ENCODE measurements at regions not wholly inside any gene's neighbourhood (a gene's known extent, or its start where the extent isn't known, plus 50 kb on each side); places are given as distances from the start of the nearest gene placed in this dataset.

DNA sequence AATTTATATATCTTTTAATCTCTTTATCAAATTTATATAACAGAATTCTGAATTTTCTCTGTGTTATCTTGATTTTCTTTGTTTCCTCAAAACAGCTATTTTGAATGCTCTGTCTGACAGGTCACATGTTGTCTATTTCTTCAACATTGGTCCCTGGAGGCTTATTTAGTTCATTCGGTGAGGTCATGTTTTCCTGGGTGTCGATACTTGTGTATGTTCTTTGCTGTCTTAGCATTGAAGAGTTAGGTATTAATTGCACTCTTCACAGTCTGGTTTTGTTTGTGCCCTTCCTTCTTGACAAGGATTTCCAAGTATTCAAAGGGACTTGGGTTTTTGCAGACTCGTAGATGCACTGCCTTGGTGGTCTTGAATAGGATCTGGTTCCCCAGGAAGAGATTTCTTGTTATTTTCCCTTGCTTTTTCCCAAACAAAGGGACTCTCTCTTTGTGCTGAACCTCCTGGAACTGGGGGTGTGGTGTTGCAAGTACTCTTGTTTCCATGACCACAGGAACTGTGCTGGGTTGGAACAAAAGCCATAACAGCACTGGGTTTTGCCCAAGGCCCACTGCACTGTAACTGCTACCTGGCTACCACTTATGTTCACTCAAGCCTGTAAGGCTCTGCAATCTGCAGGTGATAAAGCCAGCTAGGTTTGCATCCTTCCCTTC lies 1483.0 kb downstream of the CDH8 start:
- Histone ChIP-seq H3K36me3 (no peaks in the 10 kb centered on the region), H3K27ac (no peak overlapping the region), H3K4me3 (no peak overlapping the region), H3K27me3 (no peaks in the 10 kb centered on the region), H3K4me1 (no peaks in the 10 kb centered on the region), H3K9me3 (no peaks in the 10 kb centered on the region)
- DNase-seq (ENCODE audit: low spot score in 2 of 2): no peak
- TF ChIP-seq, protein P1, sequence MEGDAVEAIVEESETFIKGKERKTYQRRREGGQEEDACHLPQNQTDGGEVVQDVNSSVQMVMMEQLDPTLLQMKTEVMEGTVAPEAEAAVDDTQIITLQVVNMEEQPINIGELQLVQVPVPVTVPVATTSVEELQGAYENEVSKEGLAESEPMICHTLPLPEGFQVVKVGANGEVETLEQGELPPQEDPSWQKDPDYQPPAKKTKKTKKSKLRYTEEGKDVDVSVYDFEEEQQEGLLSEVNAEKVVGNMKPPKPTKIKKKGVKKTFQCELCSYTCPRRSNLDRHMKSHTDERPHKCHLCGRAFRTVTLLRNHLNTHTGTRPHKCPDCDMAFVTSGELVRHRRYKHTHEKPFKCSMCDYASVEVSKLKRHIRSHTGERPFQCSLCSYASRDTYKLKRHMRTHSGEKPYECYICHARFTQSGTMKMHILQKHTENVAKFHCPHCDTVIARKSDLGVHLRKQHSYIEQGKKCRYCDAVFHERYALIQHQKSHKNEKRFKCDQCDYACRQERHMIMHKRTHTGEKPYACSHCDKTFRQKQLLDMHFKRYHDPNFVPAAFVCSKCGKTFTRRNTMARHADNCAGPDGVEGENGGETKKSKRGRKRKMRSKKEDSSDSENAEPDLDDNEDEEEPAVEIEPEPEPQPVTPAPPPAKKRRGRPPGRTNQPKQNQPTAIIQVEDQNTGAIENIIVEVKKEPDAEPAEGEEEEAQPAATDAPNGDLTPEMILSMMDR (IDR thresholded peaks at IDR 0.05): no peak
- intact Hi-C loops (cut with DNase I): no loop called here

DNA sequence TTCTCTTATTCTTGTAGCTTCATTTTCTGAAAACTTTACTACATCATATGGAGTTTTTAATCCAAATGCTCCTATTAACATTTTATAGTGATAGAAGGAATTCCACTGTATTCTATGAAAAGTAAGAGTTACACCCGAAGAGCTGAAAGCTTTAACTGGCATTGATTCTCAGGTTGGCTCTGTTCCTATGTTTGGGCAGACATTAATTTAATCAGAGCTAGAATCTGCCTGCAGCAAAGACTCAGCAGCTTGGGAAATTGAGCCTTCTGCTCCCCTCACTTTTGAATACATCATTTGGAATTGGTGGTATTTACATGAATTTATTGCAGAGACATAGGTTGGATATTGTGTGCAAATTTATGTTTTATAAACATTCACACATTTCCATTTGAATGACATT lies 1494.7 kb downstream of the CDH8 start:
- no peak for DNase-seq (ENCODE audit: low spot score in 2 of 2)
- no peaks in the 10 kb centered on the region for H3K4me1 ChIP-seq
- no peaks in the 10 kb centered on the region for H3K9me3 ChIP-seq
- no peak overlapping the region for H3K4me3 ChIP-seq
- no peaks in the 10 kb centered on the region for H3K36me3 ChIP-seq
- no peaks in the 10 kb centered on the region for H3K27me3 ChIP-seq
- H3K27ac ChIP-seq: no peak overlapping the region
- intact Hi-C loops (cut with DNase I): no loop called here
- TF ChIP-seq, protein P1 (IDR thresholded peaks at IDR 0.05): no peak

DNA sequence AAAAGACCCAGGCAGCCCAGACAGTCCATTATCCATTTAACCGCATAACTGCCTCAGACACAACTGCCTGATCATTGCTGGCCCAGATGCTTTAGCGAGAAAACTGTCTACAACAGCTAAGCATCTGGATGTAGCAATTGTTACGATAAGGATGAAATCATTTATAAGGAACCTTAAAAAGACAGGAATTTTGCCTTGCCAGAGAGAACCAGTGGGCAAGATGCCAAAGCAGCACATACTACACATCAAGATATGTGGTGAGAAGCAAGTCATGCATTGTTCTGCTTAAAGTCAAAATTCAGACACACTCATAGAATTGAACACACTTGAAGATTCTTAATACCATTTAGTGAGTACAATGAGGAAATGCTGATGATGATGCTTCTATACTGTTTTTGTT lies 1525.3 kb downstream of the CDH8 start:
- Histone ChIP-seq H3K9me3 (no peaks in the 10 kb centered on the region), H3K4me3 (no peak overlapping the region), H3K4me1 (no peaks in the 10 kb centered on the region), H3K27me3 (no peaks in the 10 kb centered on the region), H3K36me3 (no peaks in the 10 kb centered on the region), H3K27ac (no peak overlapping the region)
- TF ChIP-seq, protein P1 (IDR thresholded peaks at IDR 0.05): no peak
- intact Hi-C loops (cut with DNase I): no loop called here
- no peak for DNase-seq (ENCODE audit: low spot score in 2 of 2)

DNA sequence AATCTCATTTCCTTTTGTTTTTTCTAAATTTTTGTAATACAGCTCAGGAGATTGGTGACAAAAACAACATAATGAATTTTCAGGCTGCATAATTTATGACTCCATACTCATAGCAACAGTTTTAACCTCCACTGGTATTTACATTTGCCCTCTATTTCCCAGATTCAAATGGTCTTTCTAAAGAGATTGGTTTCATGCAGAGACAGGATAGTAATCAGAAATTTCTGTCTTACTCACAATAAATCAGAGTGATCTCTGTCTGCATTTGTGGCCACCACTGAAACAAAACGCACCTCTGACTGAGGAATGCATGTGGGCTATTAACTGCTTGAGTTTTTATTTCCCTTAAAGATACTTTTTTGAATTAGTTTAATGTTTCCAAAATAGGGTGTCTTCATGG lies 1526.0 kb downstream of the CDH8 start:
- Histone ChIP-seq H3K36me3 (no peaks in the 10 kb centered on the region), H3K4me1 (no peaks in the 10 kb centered on the region), H3K9me3 (no peaks in the 10 kb centered on the region), H3K27ac (no peak overlapping the region), H3K4me3 (no peak overlapping the region), H3K27me3 (no peaks in the 10 kb centered on the region)
- DNase-seq (ENCODE audit: low spot score in 2 of 2): no peak
- intact Hi-C loops (cut with DNase I): no loop called here
- TF ChIP-seq, protein P1 (IDR thresholded peaks at IDR 0.05): no peak

DNA sequence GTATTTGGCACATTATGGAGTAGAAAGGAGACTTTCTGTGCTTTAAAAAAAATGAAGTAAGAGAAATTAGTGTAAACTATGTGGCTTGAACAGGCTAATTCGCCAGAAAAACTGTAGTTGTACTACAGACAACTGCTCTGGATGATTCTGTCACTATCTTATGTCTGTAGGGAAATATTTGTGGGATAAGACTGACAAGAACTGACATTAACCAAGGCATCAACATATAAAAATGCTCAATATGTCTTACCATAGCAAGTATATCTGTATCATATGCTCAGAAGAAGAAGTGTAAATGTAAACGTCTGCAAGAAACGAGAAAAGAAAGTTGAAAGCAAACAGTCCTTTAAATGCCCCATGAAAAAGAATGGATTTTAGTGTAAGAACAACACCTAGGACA lies 1545.0 kb downstream of the CDH8 start:
- DNase-seq (ENCODE audit: low spot score in 2 of 2): no peak
- no peak overlapping the region for H3K27ac ChIP-seq
- H3K4me3 ChIP-seq: no peak overlapping the region
- TF ChIP-seq, protein P1 (IDR thresholded peaks at IDR 0.05): no peak
- H3K27me3 ChIP-seq: no peaks in the 10 kb centered on the region
- H3K9me3 ChIP-seq: no peaks in the 10 kb centered on the region
- no peaks in the 10 kb centered on the region for H3K36me3 ChIP-seq
- intact Hi-C loops (cut with DNase I): no loop called here
- no peaks in the 10 kb centered on the region for H3K4me1 ChIP-seq
